Astrocyte of the spinal cord (primary cell): ENCODE measurements at regions not wholly inside any gene's neighbourhood (a gene's known extent, or its start where the extent isn't known, plus 50 kb on each side); places are given as distances from the start of the nearest gene placed in this dataset.

ENCODE experiments used
- DNase-seq: peaks from one replicate; pipeline ENCODE4 v3.0.0; 2011; ENCODE audit warnings: low read depth, low spot score
- H3K4me3 ChIP-seq: 2 replicates; pipeline ENCODE4 v1.5.1; 2011; ENCODE audit warnings: low read depth, mild to moderate bottlenecking, low read length, moderate library complexity
- CTCF ChIP-seq: IDR thresholded peaks from 2 replicates; pipeline ENCODE4 v1.5.1; 2012; ENCODE audit warnings: low read depth, mild to moderate bottlenecking, low read length, inconsistent platforms
- in situ Hi-C: cut with HindIII; loops from 2 replicates; pipeline ENCODE4 v1.10.0; 2017; ENCODE audit warnings: low sequenced_read_pairs

DNA sequence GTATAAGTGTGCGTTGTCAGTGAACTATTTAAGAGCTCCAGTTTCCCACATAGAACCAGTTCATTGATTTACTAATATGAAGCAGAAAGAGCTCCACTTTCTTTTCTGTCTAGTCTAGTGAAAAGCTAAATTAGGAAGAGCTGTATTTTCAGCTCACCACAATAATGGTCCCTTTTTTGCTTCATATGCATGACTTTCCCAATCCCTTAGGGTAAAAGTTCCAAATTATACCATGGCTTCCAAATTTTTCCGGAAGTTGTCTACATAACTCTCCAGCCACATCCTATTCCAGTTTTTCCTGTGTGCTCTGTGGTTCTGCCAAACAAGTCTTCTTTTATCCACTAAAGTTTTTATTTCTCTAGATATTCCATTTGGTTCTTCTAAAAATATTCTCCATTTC lies 685.2 kb downstream of the REEP3 start:
- TF ChIP-seq CTCF = no peak
- in situ Hi-C loops = no loop called here
- no peak overlapping the region for H3K4me3 ChIP-seq
- no peak for DNase-seq

GRCh38 chr10:64209561-64209960 lies 688.4 kb downstream of the REEP3 start:
- peak; percentile 52 for DNase-seq
- no peak for TF ChIP-seq CTCF
- in situ Hi-C loops = no loop called here
- no peak overlapping the region for H3K4me3 ChIP-seq

GRCh38 chr10:64210211-64210610 lies 689.0 kb downstream of the REEP3 start:
- no peak overlapping the region for H3K4me3 ChIP-seq
- in situ Hi-C loops = no loop called here
- no peak for TF ChIP-seq CTCF
- no peak for DNase-seq

DNA sequence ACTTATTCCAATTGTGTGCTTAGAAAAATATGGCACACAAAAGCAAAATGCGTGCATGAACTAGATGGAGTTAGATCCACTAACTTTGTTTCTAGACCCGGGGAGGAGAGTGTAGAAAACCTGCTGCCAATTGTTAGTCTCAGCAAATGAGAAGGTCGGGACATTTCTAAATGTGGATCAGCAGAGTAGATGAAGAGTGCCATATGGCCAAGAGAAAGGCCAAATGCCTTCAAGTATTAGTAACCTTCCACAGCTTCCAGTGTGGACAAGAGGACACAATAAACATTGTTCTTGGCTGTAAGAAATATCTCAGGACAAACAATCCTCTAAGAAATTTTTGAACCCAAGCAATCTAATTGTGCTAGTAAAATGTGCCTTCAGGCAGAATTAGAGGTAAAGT lies 690.3 kb downstream of the REEP3 start:
- no peak overlapping the region for H3K4me3 ChIP-seq
- no peak for DNase-seq
- no peak for TF ChIP-seq CTCF
- in situ Hi-C loops = no loop called here

- no peak for TF ChIP-seq CTCF
- no peak for DNase-seq
- no peak overlapping the region for H3K4me3 ChIP-seq
- in situ Hi-C loops = no loop called here
Observed at GRCh38 chr10:64215088-64215487, 693.9 kb downstream of the REEP3 start.

GRCh38 chr10:64219271-64220025 lies 698.2 kb downstream of the REEP3 start:
- no peak for DNase-seq
- TF ChIP-seq CTCF = no peak
- in situ Hi-C loops = no loop called here
- no peak overlapping the region for H3K4me3 ChIP-seq

DNA sequence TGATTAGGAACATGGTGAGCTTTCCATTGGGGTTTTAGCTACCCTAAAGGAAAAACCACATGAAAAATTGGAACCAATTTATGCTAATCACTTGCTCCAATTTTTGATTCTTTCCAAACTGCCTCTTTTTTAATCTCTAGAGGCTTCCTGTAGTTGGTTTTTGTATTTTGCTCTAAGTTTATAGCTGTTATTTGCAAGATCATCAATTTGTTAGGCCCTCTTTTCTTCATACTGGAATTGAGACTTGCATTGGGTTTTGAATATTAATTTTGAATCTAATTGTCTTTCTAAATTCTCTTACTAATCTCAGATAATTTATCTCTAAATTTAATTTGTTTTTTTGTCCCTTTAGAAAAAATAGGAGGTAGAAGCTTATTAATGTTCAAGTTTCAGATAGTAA lies 713.3 kb downstream of the REEP3 start:
- DNase-seq = no peak
- H3K4me3 ChIP-seq = no peak overlapping the region
- in situ Hi-C loops = no loop called here
- no peak for TF ChIP-seq CTCF
